Upper lobe of left lung (tissue), 6 donors: ENCODE measurements at regions not wholly inside any gene's neighbourhood (a gene's known extent, or its start where the extent isn't known, plus 50 kb on each side); places are given as distances from the start of the nearest gene placed in this dataset.

Source experiments
- ATAC-seq, 2 donors: fragments of 200-7000 bp; cut with Tn5 transposase; one replicate each; pipeline ENCODE4 v1.9.1; 2022; ENCODE audit warnings: mild to moderate bottlenecking in 2 of 2, moderate library complexity in 2 of 2; ENCODE audit not compliant: low FRiP score in 2 of 2
- DNase-seq, 2 donors: peaks; one replicate each; pipeline ENCODE4 v3.0.0-alpha.2; 2019 to 2020
- H3K27ac ChIP-seq, 4 donors: fragments of 200-600 bp; sonication (generic); one replicate each; pipeline ENCODE4 v1.5.1; 2016 to 2019
- H3K27me3 ChIP-seq, 4 donors: fragments of 200-600 bp; sonication (generic); one replicate each; pipeline ENCODE4 v1.5.1; 2017 to 2019
- H3K36me3 ChIP-seq, 4 donors: fragments of 200-600 bp; sonication (generic); one replicate each; pipeline ENCODE4 v1.5.1; 2016 to 2019
- H3K4me1 ChIP-seq, 4 donors: fragments of 200-600 bp; sonication (generic); one replicate each; pipeline ENCODE4 v1.5.1; 2018 to 2019
- H3K4me3 ChIP-seq, 4 donors: fragments of 200-600 bp; sonication (generic); one replicate each; pipeline ENCODE4 v1.5.1; 2017 to 2019; ENCODE audit warnings: mild to moderate bottlenecking in 2 of 4, moderate library complexity in 1 of 4
- H3K9me3 ChIP-seq, 4 donors: fragments of 200-600 bp; sonication (generic); one replicate each; pipeline ENCODE4 v1.5.1; 2018 to 2019
- EP300 ChIP-seq, 4 donors: sonication (generic); formaldehyde crosslinking; IDR thresholded peaks; one replicate each; pipeline ENCODE4 v1.5.1; 2017; ENCODE audit warnings: antibody characterized with exemption in 4 of 4, control low read depth in 2 of 4
- POLR2A ChIP-seq, 4 donors: fragments of 450-650 bp; IDR thresholded peaks; one replicate each; pipeline ENCODE4 v1.5.1; 2016 to 2017; ENCODE audit warnings: antibody characterized with exemption in 4 of 4, mild to moderate bottlenecking in 2 of 4
- POLR2AphosphoS5 ChIP-seq, 2 donors: sonication (generic); formaldehyde crosslinking; IDR thresholded peaks; one replicate each; pipeline ENCODE4 v1.5.1; 2017; ENCODE audit warnings: antibody characterized with exemption in 2 of 2
- WGBS, 2 donors: methylation state at CpG; one replicate each; pipeline ENCODE4 v1.1.5; 2017 to 2018; 5-methylcytosine and 5-hydroxymethylcytosine counted together
- TF ChIP-seq, protein P1 (sequence below), 6 experiments: fragments of 450-650 bp in 4 of 6; fragments of 200-600 bp in 2 of 6; sonication (generic) in 2 of 6; IDR thresholded peaks; one replicate each; pipeline ENCODE4 v1.5.1; 2016 to 2019; ENCODE audit warnings: antibody characterized with exemption in 6 of 6
- donor health status: DM: no; HTN: no; CAD: no; lungs with moderate emphysema.
- donor health status: DM: no; HTN: yes; CAD: no; lungs with severe emphysema.

- H3K9me3 ChIP-seq, result no peaks in the 10 kb centered on the region
- DNase-seq (no peak), ATAC-seq (no peak)
- no peaks in the 10 kb centered on the region for H3K27me3 ChIP-seq
- no peaks in the 10 kb centered on the region for H3K36me3 ChIP-seq
- TF ChIP-seq, protein P1, sequence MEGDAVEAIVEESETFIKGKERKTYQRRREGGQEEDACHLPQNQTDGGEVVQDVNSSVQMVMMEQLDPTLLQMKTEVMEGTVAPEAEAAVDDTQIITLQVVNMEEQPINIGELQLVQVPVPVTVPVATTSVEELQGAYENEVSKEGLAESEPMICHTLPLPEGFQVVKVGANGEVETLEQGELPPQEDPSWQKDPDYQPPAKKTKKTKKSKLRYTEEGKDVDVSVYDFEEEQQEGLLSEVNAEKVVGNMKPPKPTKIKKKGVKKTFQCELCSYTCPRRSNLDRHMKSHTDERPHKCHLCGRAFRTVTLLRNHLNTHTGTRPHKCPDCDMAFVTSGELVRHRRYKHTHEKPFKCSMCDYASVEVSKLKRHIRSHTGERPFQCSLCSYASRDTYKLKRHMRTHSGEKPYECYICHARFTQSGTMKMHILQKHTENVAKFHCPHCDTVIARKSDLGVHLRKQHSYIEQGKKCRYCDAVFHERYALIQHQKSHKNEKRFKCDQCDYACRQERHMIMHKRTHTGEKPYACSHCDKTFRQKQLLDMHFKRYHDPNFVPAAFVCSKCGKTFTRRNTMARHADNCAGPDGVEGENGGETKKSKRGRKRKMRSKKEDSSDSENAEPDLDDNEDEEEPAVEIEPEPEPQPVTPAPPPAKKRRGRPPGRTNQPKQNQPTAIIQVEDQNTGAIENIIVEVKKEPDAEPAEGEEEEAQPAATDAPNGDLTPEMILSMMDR (IDR thresholded peaks at IDR 0.05), result no peak
- TF ChIP-seq POLR2AphosphoS5 (IDR thresholded peaks at IDR 0.05) (no peak), EP300 (IDR thresholded peaks at IDR 0.05) (no peak), POLR2A (IDR thresholded peaks at IDR 0.05) (no peak)
- no peak overlapping the region for H3K4me3 ChIP-seq
- no peaks in the 10 kb centered on the region for H3K4me1 ChIP-seq
- 81 to 82% methylated on average over 5 of the region's 5 CpGs for WGBS, 2 donors
- no peak overlapping the region for H3K27ac ChIP-seq
These were observed 72.6 kb downstream of the TENT5C start for GRCh38 chr1:117678246-117678977.

- H3K4me3 ChIP-seq, result no peak overlapping the region
- TF ChIP-seq, protein P1 (IDR thresholded peaks at IDR 0.05), result no peak
- TF ChIP-seq EP300 (IDR thresholded peaks at IDR 0.05) (no peak), POLR2A (IDR thresholded peaks at IDR 0.05) (no peak), POLR2AphosphoS5 (IDR thresholded peaks at IDR 0.05) (no peak)
- H3K27me3 ChIP-seq, result no peaks in the 10 kb centered on the region
- no peak for ATAC-seq
- no peak for DNase-seq
- H3K36me3 ChIP-seq, result no peaks in the 10 kb centered on the region
- H3K27ac ChIP-seq, result no peak overlapping the region
- WGBS, 2 donors, result 70 to 77% methylated on average over 3 of the region's 3 CpGs
- H3K9me3 ChIP-seq, result no peaks in the 10 kb centered on the region
- H3K4me1 ChIP-seq, result no peaks in the 10 kb centered on the region
These were observed 73.5 kb downstream of the TENT5C start for GRCh38 chr1:117679299-117679698.

DNA sequence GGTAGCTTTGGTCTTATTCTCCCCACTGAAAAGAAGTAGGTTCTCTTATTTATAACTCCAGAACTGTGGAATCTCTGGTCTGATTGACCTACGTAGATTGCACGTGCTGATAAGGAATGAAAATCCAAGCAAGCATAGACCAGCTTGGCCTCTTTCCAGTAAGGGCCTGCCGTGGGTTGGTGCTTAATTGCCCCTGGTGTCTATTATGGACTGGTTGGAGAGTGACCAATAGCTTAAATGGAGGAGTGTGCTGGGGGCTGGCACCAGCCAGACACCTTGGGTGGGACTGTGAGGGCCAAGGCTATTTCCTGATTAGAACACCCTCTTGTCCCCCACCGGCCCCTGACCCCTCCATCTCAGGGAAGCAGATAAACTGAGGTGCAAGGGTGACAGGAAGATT is 74.0 kb downstream of the TENT5C start:
- no peaks in the 10 kb centered on the region for H3K4me1 ChIP-seq
- WGBS, 2 donors, result 68 to 74% methylated on average over 4 of the region's 4 CpGs
- TF ChIP-seq EP300 (IDR thresholded peaks at IDR 0.05), result no peak
- TF ChIP-seq, protein P1 (IDR thresholded peaks at IDR 0.05), result no peak
- TF ChIP-seq POLR2AphosphoS5 (IDR thresholded peaks at IDR 0.05), result no peak
- H3K36me3 ChIP-seq, result no peaks in the 10 kb centered on the region
- no peak overlapping the region for H3K27ac ChIP-seq
- H3K9me3 ChIP-seq, result no peaks in the 10 kb centered on the region
- DNase-seq, result no peak
- no peaks in the 10 kb centered on the region for H3K27me3 ChIP-seq
- no peak for ATAC-seq
- no peak overlapping the region for H3K4me3 ChIP-seq

DNA sequence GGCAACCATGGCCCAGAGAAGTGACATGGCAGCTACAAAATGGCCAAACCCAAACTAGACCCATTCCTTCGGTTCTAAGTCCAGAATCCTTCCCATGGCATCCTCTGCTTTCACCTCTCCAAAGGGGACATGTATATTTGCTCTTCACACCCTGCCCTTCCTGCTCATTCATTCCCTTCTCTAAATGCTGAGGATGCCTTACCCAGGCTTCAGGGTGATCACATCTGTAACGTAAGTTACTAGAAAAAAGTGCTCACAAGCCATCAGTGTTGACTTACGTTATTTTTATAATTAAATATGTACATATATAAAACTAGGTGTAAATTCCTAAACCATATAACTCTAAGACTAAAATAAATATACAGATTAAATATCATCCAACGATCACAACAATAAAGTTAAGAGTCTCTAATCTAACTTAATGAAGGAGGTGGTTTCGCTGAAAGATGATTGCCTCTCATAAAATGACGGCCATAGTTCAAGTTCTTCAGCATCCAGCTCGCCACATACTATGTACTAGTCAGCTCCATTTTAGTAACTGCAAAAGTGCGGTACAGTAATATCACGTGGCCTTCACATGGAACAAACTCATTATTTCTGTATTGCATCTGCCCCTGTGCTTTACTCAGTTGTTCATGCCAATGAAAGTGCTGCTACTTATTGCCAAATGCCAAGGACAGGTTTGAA is 74.6 kb downstream of the TENT5C start:
- Histone ChIP-seq H3K27ac (no peak overlapping the region), H3K36me3 (no peaks in the 10 kb centered on the region), H3K27me3 (no peaks in the 10 kb centered on the region), H3K4me1 (no peaks in the 10 kb centered on the region), H3K9me3 (no peaks in the 10 kb centered on the region), H3K4me3 (no peak overlapping the region)
- 87 to 95% methylated on average over 9 of the region's 9 CpGs for WGBS, 2 donors
- TF ChIP-seq POLR2A (IDR thresholded peaks at IDR 0.05) (no peak), EP300 (IDR thresholded peaks at IDR 0.05) (no peak)
- DNase-seq (no peak), ATAC-seq (no peak)

DNA sequence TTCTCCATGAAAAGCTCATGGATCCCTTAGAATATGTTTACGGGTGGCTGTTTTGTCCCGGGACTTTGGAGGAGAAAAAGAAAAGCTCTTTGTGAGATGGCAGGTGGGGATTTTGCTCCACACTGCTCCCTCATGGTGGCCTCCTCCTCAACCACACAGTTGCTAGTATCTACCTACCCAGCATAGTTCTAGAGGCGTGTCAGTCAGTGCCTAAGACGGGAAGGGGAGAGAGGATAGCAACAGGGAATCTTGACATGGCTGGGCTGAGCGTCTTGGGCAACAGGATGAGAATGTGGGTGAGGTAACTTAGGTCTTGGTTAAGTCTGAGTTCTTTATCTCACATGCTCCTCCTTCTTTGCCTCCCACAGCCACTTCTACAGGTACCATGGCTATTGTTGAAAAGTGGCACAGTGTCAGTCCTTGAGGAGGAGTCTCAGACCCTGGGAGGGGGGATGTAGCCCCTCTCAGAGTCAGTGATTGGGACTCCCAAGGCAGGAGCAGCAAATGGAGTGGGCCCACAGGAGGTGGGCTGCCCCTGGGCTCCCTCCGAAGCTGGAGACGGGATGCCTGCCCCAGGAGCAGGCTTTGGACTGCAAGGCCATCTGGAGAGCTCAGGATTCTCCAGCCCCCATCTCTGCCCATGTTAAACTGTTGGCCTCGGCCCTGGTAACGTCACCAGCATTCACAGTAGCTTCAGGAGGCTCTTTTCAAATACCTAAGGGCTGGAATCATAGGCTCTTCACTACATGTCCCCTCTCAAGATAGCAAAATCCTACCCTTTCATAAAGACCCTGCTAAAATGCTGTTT is 75.4 kb downstream of the TENT5C start:
- Histone ChIP-seq H3K9me3 (no peaks in the 10 kb centered on the region), H3K4me1 (no peaks in the 10 kb centered on the region), H3K27ac (no peak overlapping the region), H3K27me3 (no peaks in the 10 kb centered on the region), H3K4me3 (no peak overlapping the region), H3K36me3 (no peaks in the 10 kb centered on the region)
- WGBS, 2 donors, result 77 to 81% methylated on average over 7 to 9 of the region's 9 CpGs
- DNase-seq, result no peak
- TF ChIP-seq POLR2AphosphoS5 (IDR thresholded peaks at IDR 0.05) (no peak), POLR2A (IDR thresholded peaks at IDR 0.05) (no peak), EP300 (IDR thresholded peaks at IDR 0.05) (no peak)
- TF ChIP-seq, protein P1 (IDR thresholded peaks at IDR 0.05), result no peak
- no peak for ATAC-seq
